Memory B cell (primary cell): ENCODE measurements at regions not wholly inside any gene's neighbourhood (a gene's known extent, or its start where the extent isn't known, plus 50 kb on each side); places are given as distances from the start of the nearest gene placed in this dataset.

Experiments used
- ATAC-seq: fragments of 150-1000 bp; cut with Tn5 transposase; 2 replicates; pipeline ENCODE4 v1.10.0; 2021; ENCODE audit warnings: low read depth, mild to moderate bottlenecking, moderate library complexity
- DNase-seq, 2 donors: peaks; one replicate each; pipeline ENCODE4 v3.0.0; 2022; ENCODE audit warnings: low spot score in 2 of 2
- H3K27ac Mint-ChIP-seq: one replicate; pipeline ENCODE4 v1.8.0; 2022; ENCODE audit warnings: mild to moderate bottlenecking, moderate library complexity, mixed read lengths
- H3K27me3 Mint-ChIP-seq: one replicate; pipeline ENCODE4 v1.8.0; 2022; ENCODE audit warnings: mixed read lengths
- H3K36me3 Mint-ChIP-seq: one replicate; pipeline ENCODE4 v1.8.0; 2022; ENCODE audit warnings: mild to moderate bottlenecking, mixed read lengths
- H3K4me1 Mint-ChIP-seq: one replicate; pipeline ENCODE4 v1.8.0; 2022; ENCODE audit warnings: mixed read lengths
- H3K4me3 Mint-ChIP-seq: one replicate; pipeline ENCODE4 v1.8.0; 2022; ENCODE audit warnings: mild to moderate bottlenecking, moderate library complexity, mixed read lengths
- H3K9me3 Mint-ChIP-seq: one replicate; pipeline ENCODE4 v1.8.0; 2022; ENCODE audit warnings: mixed read lengths

GRCh38 chr15:97909291-97909891 is 51.1 kb upstream of the ARRDC4 start:
- H3K36me3 Mint-ChIP-seq: no peaks in the 10 kb centered on the region
- H3K4me1 Mint-ChIP-seq: no peaks in the 10 kb centered on the region
- peaks cover 2% of the 10 kb centered on the region for H3K27me3 Mint-ChIP-seq
- DNase-seq (peak; percentile 5 to 50), ATAC-seq (peak; percentile 55)
- no peaks in the 10 kb centered on the region for H3K9me3 Mint-ChIP-seq
- H3K4me3 Mint-ChIP-seq: no peak overlapping the region
- H3K27ac Mint-ChIP-seq: no peak overlapping the region
